ENCODE measurements at regions not wholly inside any gene's neighbourhood (a gene's known extent, or its start where the extent isn't known, plus 50 kb on each side); places are given as distances from the start of the nearest gene placed in this dataset.

GRCh38 chr6:11362564-11362963 lies 130.1 kb upstream of the NEDD9 start:
- no peak for TF ChIP-seq CTCF (IDR thresholded peaks at IDR 0.05; ENCODE audit: low read depth, low read length)
- no peak for DNase-seq (ENCODE audit: extremely low read depth, low read depth)

GRCh38 chr6:11358904-11359830 lies 126.7 kb upstream of the NEDD9 start:
- TF ChIP-seq CTCF (IDR thresholded peaks at IDR 0.05; ENCODE audit: low read depth, low read length): no peak
- DNase-seq (ENCODE audit: extremely low read depth, low read depth): no peak

- no peak for TF ChIP-seq CTCF (IDR thresholded peaks at IDR 0.05; ENCODE audit: low read depth, low read length)
Measured at GRCh38 chr6:11357285-11357684, 124.8 kb upstream of the NEDD9 start.

GRCh38 chr6:11356404-11357155 lies 124.1 kb upstream of the NEDD9 start:
- TF ChIP-seq CTCF (IDR thresholded peaks at IDR 0.05; ENCODE audit: low read depth, low read length): no peak

More at GRCh38 chr6:11357285-11357684, 124.8 kb upstream of the NEDD9 start:
- no peak for DNase-seq (ENCODE audit: extremely low read depth, low read depth)

GRCh38 chr6:11353921-11354389 lies 121.5 kb upstream of the NEDD9 start:
- no peak for DNase-seq (ENCODE audit: extremely low read depth, low read depth)
- no peak for TF ChIP-seq CTCF (IDR thresholded peaks at IDR 0.05; ENCODE audit: low read depth, low read length)

More at GRCh38 chr6:11356404-11357155, 124.1 kb upstream of the NEDD9 start:
- DNase-seq (ENCODE audit: extremely low read depth, low read depth): no peak

- TF ChIP-seq CTCF (IDR thresholded peaks at IDR 0.05; ENCODE audit: low read depth, low read length): no peak
Measured at GRCh38 chr6:11350294-11350693, 117.8 kb upstream of the NEDD9 start.

GRCh38 chr6:11349880-11350279 lies 117.4 kb upstream of the NEDD9 start:
- no peak for TF ChIP-seq CTCF (IDR thresholded peaks at IDR 0.05; ENCODE audit: low read depth, low read length)
- no peak for DNase-seq (ENCODE audit: extremely low read depth, low read depth)

More at GRCh38 chr6:11350294-11350693, 117.8 kb upstream of the NEDD9 start:
- no peak for DNase-seq (ENCODE audit: extremely low read depth, low read depth)

All from AG09319 (cell line).